ENCODE measurements at regions not wholly inside any gene's neighbourhood (a gene's known extent, or its start where the extent isn't known, plus 50 kb on each side); places are given as distances from the start of the nearest gene placed in this dataset.

- TF ChIP-seq CTCF (IDR thresholded peaks at IDR 0.05) (no peak), POLR2AphosphoS5 (IDR thresholded peaks at IDR 0.05) (no peak), POLR2A (IDR thresholded peaks at IDR 0.05) (no peak)
Measured at GRCh38 chr4:66059136-66059535, 388.8 kb upstream of the EPHA5 start.
